PC-3 (cell line): ENCODE measurements at regions not wholly inside any gene's neighbourhood (a gene's known extent, or its start where the extent isn't known, plus 50 kb on each side); places are given as distances from the start of the nearest gene placed in this dataset.

Source experiments
- ATAC-seq: fragments of 200-7000 bp; cut with Tn5 transposase; 2 replicates; pipeline ENCODE4 v1.9.1; 2020; ENCODE audit warnings: mild to moderate bottlenecking, moderate library complexity
- BruUV-seq: library from RNA; stranded (reverse); fragments of 400-500 nt; replicated peaks from 2 replicates; lab custom pipeline; 2021; lab: Mats Ljungman, UMichigan
- CTCF ChIA-PET: fragments of 300-600 bp; sonication (Branson Sonifier 250); formaldehyde crosslinking; loops from one replicate; lab custom pipeline; 2022; ENCODE audit warnings: antibody characterized with exemption; lab: Charles Lee
- POLR2A ChIA-PET: fragments of 300-600 bp; sonication (Branson Sonifier 250); formaldehyde crosslinking; loops from one replicate; lab custom pipeline; 2022; ENCODE audit warnings: antibody characterized with exemption; ENCODE audit not compliant: unreplicated experiment; lab: Charles Lee
- DNase-seq: peaks from one replicate; pipeline ENCODE4 v3.0.0-alpha.2; 2015
- H2AFZ ChIP-seq: fragments of 300-600 bp; sonication (generic); 2 replicates; pipeline ENCODE4 v1.6.0; 2016; ENCODE audit warnings: antibody characterized with exemption, low read length
- H3F3A ChIP-seq: fragments of 300-600 bp; sonication (generic); one replicate; pipeline ENCODE4 v1.6.0; 2017; ENCODE audit warnings: antibody characterized with exemption, low read length, control low read depth, mild to moderate bottlenecking; ENCODE audit not compliant: unreplicated experiment
- H3K27ac ChIP-seq: fragments of 300-600 bp; sonication (generic); 2 replicates; pipeline ENCODE4 v1.5.1; 2016; ENCODE audit warnings: mild to moderate bottlenecking, low read length
- H3K27me3 ChIP-seq: fragments of 300-600 bp; sonication (generic); 2 replicates; pipeline ENCODE4 v1.6.1; 2016; ENCODE audit warnings: low read length, mixed read lengths
- H3K36me3 ChIP-seq: fragments of 300-600 bp; sonication (generic); 2 replicates; pipeline ENCODE4 v1.6.1; 2016; ENCODE audit warnings: low read depth, mixed run types, low read length, mixed read lengths
- H3K4me1 ChIP-seq: fragments of 300-600 bp; sonication (generic); 2 replicates; pipeline ENCODE4 v1.5.1; 2016; ENCODE audit warnings: low read length; ENCODE audit not compliant: insufficient read depth
- H3K4me2 ChIP-seq: fragments of 300-600 bp; sonication (generic); 2 replicates; pipeline ENCODE4 v1.6.0; 2016; ENCODE audit warnings: low read length
- H3K4me3 ChIP-seq: fragments of 300-600 bp; sonication (generic); 2 replicates; pipeline ENCODE4 v1.5.1; 2016; ENCODE audit warnings: mild to moderate bottlenecking, low read length, mixed read lengths
- H3K79me2 ChIP-seq: fragments of 300-600 bp; sonication (generic); 2 replicates; pipeline ENCODE4 v1.6.1; 2017; ENCODE audit warnings: low read length, mixed read lengths
- H3K9ac ChIP-seq: fragments of 300-600 bp; sonication (generic); 2 replicates; pipeline ENCODE4 v1.6.0; 2016; ENCODE audit warnings: mild to moderate bottlenecking, low read length
- H3K9me2 ChIP-seq: fragments of 300-600 bp; sonication (generic); replicated peaks from 2 replicates; pipeline ENCODE4 v1.6.1; 2016; ENCODE audit warnings: mixed run types, low read length, mixed read lengths
- H3K9me3 ChIP-seq: fragments of 300-600 bp; sonication (generic); 2 replicates; pipeline ENCODE4 v1.6.1; 2016; ENCODE audit warnings: low read length, mixed read lengths
- H4K20me1 ChIP-seq: fragments of 300-600 bp; sonication (generic); 2 replicates; pipeline ENCODE4 v1.6.1; 2016; ENCODE audit warnings: low read length, mixed read lengths
- CTCF ChIP-seq: fragments of 300-600 bp; sonication (generic); conservative IDR thresholded peaks from 2 replicates; pipeline ENCODE4 v1.5.1; 2017; ENCODE audit warnings: antibody characterized with exemption, low read depth, mild to moderate bottlenecking, low read length
- EZH2 ChIP-seq: fragments of 300-600 bp; sonication (generic); IDR thresholded peaks from one replicate; pipeline ENCODE4 v1.6.1; 2017; ENCODE audit warnings: antibody characterized with exemption, mild to moderate bottlenecking, low read length; ENCODE audit not compliant: unreplicated experiment
- EZH2phosphoT487 ChIP-seq: fragments of 300-600 bp; sonication (generic); IDR thresholded peaks from 2 replicates; pipeline ENCODE4 v1.6.1; 2018; ENCODE audit warnings: mild to moderate bottlenecking, antibody characterized with exemption, low read length, borderline replicate concordance
- intact Hi-C: fragments of 100-400 bp; cut with micrococcal nuclease; formaldehyde crosslinking; loops from 2 replicates; pipeline ENCODE4 v1.9.0; 2023

GRCh38 chr4:67120369-67120768 is 424.9 kb downstream of the CENPC start:
- no TSS peak for BruUV-seq
- H3K27ac ChIP-seq, result no peak overlapping the region
- H3K4me3 ChIP-seq, result no peak overlapping the region
- CTCF ChIA-PET, result no interaction called here
- no peaks in the 10 kb centered on the region for H3K9me2 ChIP-seq
- H3K9me3 ChIP-seq, result no peaks in the 10 kb centered on the region
- no peak overlapping the region for H3K9ac ChIP-seq
- no peaks in the 10 kb centered on the region for H3F3A ChIP-seq
- H3K4me2 ChIP-seq, result no peak overlapping the region
- H3K4me1 ChIP-seq, result no peaks in the 10 kb centered on the region
- DNase-seq, result no peak
- no peak overlapping the region for H2AFZ ChIP-seq
- ATAC-seq, result no peak
- TF ChIP-seq CTCF (no peak), EZH2phosphoT487 (no peak), EZH2 (no peak)
- H3K27me3 ChIP-seq, result no peaks in the 10 kb centered on the region
- POLR2A ChIA-PET, result no interaction called here
- no peaks in the 10 kb centered on the region for H4K20me1 ChIP-seq
- intact Hi-C loops, result loop anchor here (10.0 kb wide), 1 partner anchor 274 kb away; no protein-coding TSS in a partner anchor
- no peaks in the 10 kb centered on the region for H3K36me3 ChIP-seq
- H3K79me2 ChIP-seq, result no peaks in the 10 kb centered on the region

GRCh38 chr4:67109276-67109675 is 436.0 kb downstream of the CENPC start:
- H3K4me2 ChIP-seq, result no peak overlapping the region
- H3F3A ChIP-seq, result no peaks in the 10 kb centered on the region
- H4K20me1 ChIP-seq, result no peaks in the 10 kb centered on the region
- no peaks in the 10 kb centered on the region for H3K9me3 ChIP-seq
- no peaks in the 10 kb centered on the region for H3K79me2 ChIP-seq
- TF ChIP-seq EZH2phosphoT487, result no peak
- TF ChIP-seq CTCF, result no peak
- TF ChIP-seq EZH2, result no peak
- POLR2A ChIA-PET, result no interaction called here
- CTCF ChIA-PET, result no interaction called here
- H2AFZ ChIP-seq, result no peak overlapping the region
- H3K4me1 ChIP-seq, result no peaks in the 10 kb centered on the region
- no TSS peak for BruUV-seq
- intact Hi-C loops, result no loop called here
- no peak for ATAC-seq
- H3K9ac ChIP-seq, result no peak overlapping the region
- no peak overlapping the region for H3K4me3 ChIP-seq
- H3K9me2 ChIP-seq, result no peaks in the 10 kb centered on the region
- no peak overlapping the region for H3K27ac ChIP-seq
- H3K36me3 ChIP-seq, result no peaks in the 10 kb centered on the region
- peaks cover 6% of the 10 kb centered on the region; the same call in 1 of the 2 replicates for H3K27me3 ChIP-seq
- no peak for DNase-seq

DNA sequence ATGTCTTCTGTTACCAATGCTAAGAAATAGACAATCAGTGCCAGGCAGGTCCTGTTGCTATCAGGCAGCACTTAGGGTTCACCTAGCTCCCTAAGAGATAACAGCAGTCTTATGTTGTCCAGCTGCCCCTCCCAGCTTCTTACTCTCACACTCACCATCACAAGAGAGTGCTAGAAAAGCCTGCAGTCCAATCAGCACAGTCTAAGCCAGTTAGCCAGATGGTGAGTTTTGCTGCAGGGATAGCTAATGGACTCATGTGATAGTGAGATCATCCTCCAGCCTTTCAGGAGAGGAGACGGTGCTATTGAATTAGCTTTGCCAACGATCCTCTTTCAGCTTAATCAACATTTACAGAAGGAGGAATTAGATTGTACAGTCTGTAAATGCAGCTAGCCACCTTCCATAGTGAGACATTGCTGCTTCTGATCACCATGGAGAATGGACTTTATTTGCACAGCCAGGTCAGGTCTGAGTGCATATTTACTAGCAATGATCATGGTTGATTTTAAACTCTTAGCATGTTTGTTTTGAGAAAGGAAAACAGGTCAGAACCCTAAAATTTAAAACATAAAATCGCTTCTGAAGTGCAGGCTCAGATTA is 438.3 kb downstream of the CENPC start:
- CTCF ChIA-PET, result no interaction called here
- no peak for DNase-seq
- TF ChIP-seq CTCF (no peak), EZH2phosphoT487 (no peak), EZH2 (no peak)

More for the DNA sequence above, 438.3 kb downstream of the CENPC start:
- Histone ChIP-seq H3K36me3 (no peaks in the 10 kb centered on the region), H3K79me2 (no peaks in the 10 kb centered on the region), H3K4me2 (no peak overlapping the region), H3F3A (no peaks in the 10 kb centered on the region), H3K9me2 (no peaks in the 10 kb centered on the region), H3K27me3 (peaks cover 6% of the 10 kb centered on the region; the same call in 1 of the 2 replicates), H3K9me3 (no peaks in the 10 kb centered on the region), H3K4me1 (no peaks in the 10 kb centered on the region), H2AFZ (no peak overlapping the region), H3K27ac (no peak overlapping the region), H3K4me3 (no peak overlapping the region), H4K20me1 (no peaks in the 10 kb centered on the region), H3K9ac (no peak overlapping the region)
- intact Hi-C loops, result no loop called here
- no peak; the same call in 1 of the 2 replicates for ATAC-seq
- BruUV-seq, result no TSS peak
- POLR2A ChIA-PET, result no interaction called here
